ENCODE measurements at regions not wholly inside any gene's neighbourhood (a gene's known extent, or its start where the extent isn't known, plus 50 kb on each side); places are given as distances from the start of the nearest gene placed in this dataset.

DNA sequence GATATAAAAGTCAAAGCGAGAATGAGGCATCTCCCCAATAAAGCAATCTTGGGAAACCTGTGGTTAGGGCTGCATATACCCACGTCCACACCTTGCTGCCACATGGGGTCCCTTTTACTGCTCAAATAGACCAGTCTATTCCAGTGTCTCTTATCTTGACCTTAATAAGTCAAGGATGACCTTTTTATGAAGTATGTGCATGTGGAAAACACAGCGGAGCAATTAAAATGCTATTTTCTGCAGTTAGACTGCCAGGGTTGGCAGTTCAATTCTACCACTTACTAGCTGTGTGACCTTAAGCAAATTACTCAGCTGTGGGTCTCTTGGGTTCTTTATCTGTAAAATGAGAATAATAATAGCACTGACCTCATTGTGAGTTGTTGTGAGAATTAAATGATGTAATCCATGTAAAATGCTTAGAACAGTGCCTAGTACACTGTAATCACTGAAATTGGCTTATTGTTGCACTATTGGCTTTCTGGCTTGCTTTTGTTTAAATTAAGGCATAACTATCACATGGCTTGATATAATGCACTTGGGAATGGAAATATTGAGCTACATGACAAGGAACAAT lies 67.8 kb upstream of the HSPB3 start:
- Histone ChIP-seq H2AFZ (ENCODE audit: low read length) (no peak overlapping the region), H2BK5ac (ENCODE audit: low read length) (no peak overlapping the region), H4K8ac (ENCODE audit: low read depth, low read length) (no peak overlapping the region), H3K4me1 (ENCODE audit: control insufficient read depth in 2 of 2, insufficient read depth in 1 of 2, low read depth in 1 of 2, low read length in 2 of 2) (peaks cover 0 to 5% of the 10 kb centered on the region in 2 donors), H2BK15ac (ENCODE audit: low read length) (no peak overlapping the region), H3K27ac (replicated peaks; ENCODE audit: low read length) (no peak overlapping the region), H2AK5ac (ENCODE audit: low read depth, low read length) (no peak overlapping the region), H4K91ac (ENCODE audit: low read depth, low read length, poor library complexity) (no peak overlapping the region), H3K14ac (ENCODE audit: low read length) (no peak overlapping the region), H2BK120ac (ENCODE audit: low read depth, low read length) (no peak overlapping the region), H3K18ac (ENCODE audit: low read length) (no peak overlapping the region), H3K4me3 (ENCODE audit: low read length in 2 of 2) (no peak overlapping the region), H2BK12ac (ENCODE audit: low read length) (no peak overlapping the region), H3K9me3 (replicated peaks in 1 of 2; ENCODE audit: control insufficient read depth in 2 of 2, insufficient read depth in 1 of 2, low read depth in 1 of 2, low read length in 2 of 2) (no peaks in the 10 kb centered on the region), H3K4me2 (ENCODE audit: insufficient read depth, low read length, poor library complexity, severe bottlenecking) (no peak overlapping the region), H3K23ac (ENCODE audit: low read depth, low read length, poor library complexity) (no peak overlapping the region), H3K27me3 (ENCODE audit: control insufficient read depth in 3 of 3, insufficient read depth in 3 of 3, low read depth in 1 of 3, low read length in 3 of 3) (no peaks in the 10 kb centered on the region), H3K4ac (ENCODE audit: low read length) (no peak overlapping the region), H3K36me3 (replicated peaks in 1 of 2; ENCODE audit: control insufficient read depth in 2 of 2, insufficient read depth in 2 of 2, low read length in 2 of 2) (no peaks in the 10 kb centered on the region), H3K9ac (ENCODE audit: low read depth, low read length, poor library complexity) (no peak overlapping the region), H3K79me1 (ENCODE audit: low read depth, low read length) (no peaks in the 10 kb centered on the region)
- DNase-seq (ENCODE audit: low spot score) = no peak
- no CpG with 5 or more reads among the region's 3 CpGs for WGBS, 2 donors (ENCODE audit: extremely low coverage in 2 of 2, insufficient read length in 2 of 2, insufficient replicate concordance in 1 of 2)

DNA sequence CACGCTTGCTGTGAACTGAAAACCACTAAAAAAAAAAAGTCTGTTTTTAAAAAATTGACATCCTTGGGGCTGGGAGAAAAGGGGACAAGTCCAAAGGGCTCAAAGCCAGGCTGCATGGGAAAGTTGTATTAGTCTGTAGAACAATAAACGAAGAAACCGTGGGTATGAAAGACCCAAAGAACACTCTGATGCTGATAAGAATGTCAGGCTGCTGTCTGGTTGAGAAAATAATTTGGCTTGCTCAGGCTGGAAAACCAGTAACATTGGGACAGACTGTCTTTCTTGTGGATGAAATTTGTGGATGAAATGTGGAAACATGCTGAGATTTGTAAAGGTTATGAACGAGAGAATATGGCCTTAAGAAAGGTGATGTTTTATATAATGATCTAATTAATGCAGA lies 68.5 kb upstream of the HSPB3 start:
- H3K14ac ChIP-seq (ENCODE audit: low read length) = no peak overlapping the region
- peaks cover 0 to 5% of the 10 kb centered on the region in 2 donors for H3K4me1 ChIP-seq (ENCODE audit: control insufficient read depth in 2 of 2, insufficient read depth in 1 of 2, low read depth in 1 of 2, low read length in 2 of 2)
- no peak overlapping the region for H2BK5ac ChIP-seq (ENCODE audit: low read length)
- no peak overlapping the region for H3K9ac ChIP-seq (ENCODE audit: low read depth, low read length, poor library complexity)
- H3K4me3 ChIP-seq (ENCODE audit: low read length in 2 of 2) = no peak overlapping the region
- no peak overlapping the region for H2BK12ac ChIP-seq (ENCODE audit: low read length)
- H4K91ac ChIP-seq (ENCODE audit: low read depth, low read length, poor library complexity) = no peak overlapping the region
- no peak overlapping the region for H3K4ac ChIP-seq (ENCODE audit: low read length)
- H3K9me3 ChIP-seq (replicated peaks in 1 of 2; ENCODE audit: control insufficient read depth in 2 of 2, insufficient read depth in 1 of 2, low read depth in 1 of 2, low read length in 2 of 2) = no peaks in the 10 kb centered on the region
- no peak overlapping the region for H2AK5ac ChIP-seq (ENCODE audit: low read depth, low read length)
- no peaks in the 10 kb centered on the region for H3K36me3 ChIP-seq (replicated peaks in 1 of 2; ENCODE audit: control insufficient read depth in 2 of 2, insufficient read depth in 2 of 2, low read length in 2 of 2)
- 100% methylated on average over 1 of the region's 4 CpGs; no CpG with 5 or more reads in 1 of the 2 donors for WGBS, 2 donors (ENCODE audit: extremely low coverage in 2 of 2, insufficient read length in 2 of 2, insufficient replicate concordance in 1 of 2)
- no peak overlapping the region for H3K4me2 ChIP-seq (ENCODE audit: insufficient read depth, low read length, poor library complexity, severe bottlenecking)
- DNase-seq (ENCODE audit: low spot score) = no peak
- H3K18ac ChIP-seq (ENCODE audit: low read length) = no peak overlapping the region
- H3K23ac ChIP-seq (ENCODE audit: low read depth, low read length, poor library complexity) = no peak overlapping the region
- H3K27me3 ChIP-seq (ENCODE audit: control insufficient read depth in 3 of 3, insufficient read depth in 3 of 3, low read depth in 1 of 3, low read length in 3 of 3) = no peaks in the 10 kb centered on the region
- H2BK120ac ChIP-seq (ENCODE audit: low read depth, low read length) = no peak overlapping the region
- H3K27ac ChIP-seq (replicated peaks; ENCODE audit: low read length) = no peak overlapping the region
- no peak overlapping the region for H2BK15ac ChIP-seq (ENCODE audit: low read length)
- no peak overlapping the region for H4K8ac ChIP-seq (ENCODE audit: low read depth, low read length)
- no peak overlapping the region for H2AFZ ChIP-seq (ENCODE audit: low read length)
- no peaks in the 10 kb centered on the region for H3K79me1 ChIP-seq (ENCODE audit: low read depth, low read length)

DNA sequence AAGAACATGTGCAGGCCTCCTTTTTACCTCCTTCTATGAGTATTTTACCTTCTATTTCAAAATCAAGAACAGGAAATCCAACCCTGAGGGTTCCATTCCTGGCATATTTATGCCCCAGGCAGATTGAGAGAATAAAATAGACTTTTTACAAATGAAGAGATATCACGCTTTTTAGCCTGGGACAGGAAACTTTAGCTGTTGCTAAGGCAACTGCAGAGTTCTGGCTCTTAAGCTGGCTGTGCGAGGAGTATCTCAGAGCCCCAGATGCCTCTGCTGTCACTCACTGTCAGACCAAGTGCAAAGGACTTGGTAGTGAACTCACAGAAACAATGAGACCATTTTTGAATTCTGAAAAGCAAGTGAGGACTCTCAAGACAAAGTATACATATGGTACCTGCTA lies 69.5 kb upstream of the HSPB3 start:
- no peak overlapping the region for H2BK15ac ChIP-seq (ENCODE audit: low read length)
- no peak for DNase-seq (ENCODE audit: low spot score)
- no peaks in the 10 kb centered on the region for H3K9me3 ChIP-seq (replicated peaks in 1 of 2; ENCODE audit: control insufficient read depth in 2 of 2, insufficient read depth in 1 of 2, low read depth in 1 of 2, low read length in 2 of 2)
- H3K23ac ChIP-seq (ENCODE audit: low read depth, low read length, poor library complexity) = no peak overlapping the region
- H4K91ac ChIP-seq (ENCODE audit: low read depth, low read length, poor library complexity) = no peak overlapping the region
- no peaks in the 10 kb centered on the region for H3K36me3 ChIP-seq (replicated peaks in 1 of 2; ENCODE audit: control insufficient read depth in 2 of 2, insufficient read depth in 2 of 2, low read length in 2 of 2)
- peak overlapping the region; percentile 8 for H2AFZ ChIP-seq (ENCODE audit: low read length)
- H2BK5ac ChIP-seq (ENCODE audit: low read length) = no peak overlapping the region
- no peaks in the 10 kb centered on the region for H3K79me1 ChIP-seq (ENCODE audit: low read depth, low read length)
- H3K4me2 ChIP-seq (ENCODE audit: insufficient read depth, low read length, poor library complexity, severe bottlenecking) = no peak overlapping the region
- no peak overlapping the region for H3K27ac ChIP-seq (replicated peaks; ENCODE audit: low read length)
- H3K27me3 ChIP-seq (ENCODE audit: control insufficient read depth in 3 of 3, insufficient read depth in 3 of 3, low read depth in 1 of 3, low read length in 3 of 3) = no peaks in the 10 kb centered on the region
- H3K18ac ChIP-seq (ENCODE audit: low read length) = no peak overlapping the region
- H3K4ac ChIP-seq (ENCODE audit: low read length) = no peak overlapping the region
- H4K8ac ChIP-seq (ENCODE audit: low read depth, low read length) = no peak overlapping the region
- H2AK5ac ChIP-seq (ENCODE audit: low read depth, low read length) = no peak overlapping the region
- H3K9ac ChIP-seq (ENCODE audit: low read depth, low read length, poor library complexity) = no peak overlapping the region
- no peak overlapping the region for H2BK12ac ChIP-seq (ENCODE audit: low read length)
- H2BK120ac ChIP-seq (ENCODE audit: low read depth, low read length) = no peak overlapping the region
- no CpG with 5 or more reads among the region's 2 CpGs for WGBS, 2 donors (ENCODE audit: extremely low coverage in 2 of 2, insufficient read length in 2 of 2, insufficient replicate concordance in 1 of 2)
- H3K4me3 ChIP-seq (ENCODE audit: low read length in 2 of 2) = no peak overlapping the region
- peaks cover 0 to 5% of the 10 kb centered on the region in 2 donors for H3K4me1 ChIP-seq (ENCODE audit: control insufficient read depth in 2 of 2, insufficient read depth in 1 of 2, low read depth in 1 of 2, low read length in 2 of 2)
- no peak overlapping the region for H3K14ac ChIP-seq (ENCODE audit: low read length)

DNA sequence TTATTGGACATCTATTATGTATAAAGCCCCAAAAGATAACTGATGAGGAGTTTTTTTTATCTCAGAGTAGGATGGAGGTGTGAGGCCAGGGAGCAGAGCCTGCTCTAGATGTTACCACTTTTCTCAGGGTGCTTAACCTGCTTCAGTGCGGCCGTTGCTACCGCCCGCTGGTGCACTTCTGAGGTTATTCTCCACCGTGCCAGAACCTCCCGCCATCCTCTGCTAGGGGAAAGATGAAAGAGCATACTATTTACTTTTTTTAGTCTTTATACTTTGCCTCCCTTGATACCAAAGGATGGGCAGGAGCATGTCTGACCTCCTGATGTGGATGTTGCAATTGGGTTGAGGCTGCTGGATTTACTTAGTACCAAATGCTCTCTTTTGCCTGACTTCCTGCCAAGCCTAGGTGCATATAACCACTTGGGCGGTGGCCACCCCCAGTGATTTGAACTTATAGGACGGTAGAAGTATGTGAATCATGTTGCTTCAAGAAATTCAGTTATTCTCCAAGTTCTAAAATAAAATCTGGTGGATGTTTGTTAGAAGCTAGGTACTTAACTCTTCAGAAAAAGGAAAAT lies 71.1 kb upstream of the HSPB3 start:
- Histone ChIP-seq H3K79me1 (ENCODE audit: low read depth, low read length) (no peaks in the 10 kb centered on the region), H3K4me1 (ENCODE audit: control insufficient read depth in 2 of 2, insufficient read depth in 1 of 2, low read depth in 1 of 2, low read length in 2 of 2) (peaks cover 0 to 5% of the 10 kb centered on the region in 2 donors), H2AK5ac (ENCODE audit: low read depth, low read length) (no peak overlapping the region), H2BK120ac (ENCODE audit: low read depth, low read length) (no peak overlapping the region), H3K18ac (ENCODE audit: low read length) (no peak overlapping the region), H4K8ac (ENCODE audit: low read depth, low read length) (no peak overlapping the region), H3K9ac (ENCODE audit: low read depth, low read length, poor library complexity) (no peak overlapping the region), H3K9me3 (replicated peaks in 1 of 2; ENCODE audit: control insufficient read depth in 2 of 2, insufficient read depth in 1 of 2, low read depth in 1 of 2, low read length in 2 of 2) (peaks cover 0 to 3% of the 10 kb centered on the region in 2 donors), H3K23ac (ENCODE audit: low read depth, low read length, poor library complexity) (no peak overlapping the region), H3K4me3 (ENCODE audit: low read length in 2 of 2) (no peak overlapping the region), H3K4ac (ENCODE audit: low read length) (no peak overlapping the region), H3K4me2 (ENCODE audit: insufficient read depth, low read length, poor library complexity, severe bottlenecking) (no peak overlapping the region), H3K27me3 (ENCODE audit: control insufficient read depth in 3 of 3, insufficient read depth in 3 of 3, low read depth in 1 of 3, low read length in 3 of 3) (no peaks in the 10 kb centered on the region), H2BK15ac (ENCODE audit: low read length) (no peak overlapping the region), H2AFZ (ENCODE audit: low read length) (no peak overlapping the region), H3K27ac (replicated peaks; ENCODE audit: low read length) (no peak overlapping the region), H2BK12ac (ENCODE audit: low read length) (no peak overlapping the region), H2BK5ac (ENCODE audit: low read length) (no peak overlapping the region), H3K14ac (ENCODE audit: low read length) (no peak overlapping the region), H4K91ac (ENCODE audit: low read depth, low read length, poor library complexity) (no peak overlapping the region), H3K36me3 (replicated peaks in 1 of 2; ENCODE audit: control insufficient read depth in 2 of 2, insufficient read depth in 2 of 2, low read length in 2 of 2) (peaks cover 0 to 3% of the 10 kb centered on the region in 2 donors)
- no peak for DNase-seq (ENCODE audit: low spot score)
- no CpG with 5 or more reads among the region's 8 CpGs for whole genome bisulfite sequencing, 2 donors (ENCODE audit: extremely low coverage in 2 of 2, insufficient read length in 2 of 2, insufficient replicate concordance in 1 of 2)
